GM12864 (cell line): ENCODE measurements at regions not wholly inside any gene's neighbourhood (a gene's known extent, or its start where the extent isn't known, plus 50 kb on each side); places are given as distances from the start of the nearest gene placed in this dataset.

ENCODE experiments used
- DNase-seq: peaks from one replicate; pipeline ENCODE4 v3.0.0-alpha.2; 2011; ENCODE audit warnings: low read depth
- H3K4me3 ChIP-seq: 2 replicates; pipeline ENCODE4 v1.5.1; 2011; ENCODE audit warnings: mild to moderate bottlenecking, low read depth, low read length, control low read depth
- TF ChIP-seq, protein P1 (sequence below): IDR thresholded peaks from 2 replicates; pipeline ENCODE4 v1.5.1; 2011; ENCODE audit warnings: low read depth, mild to moderate bottlenecking, moderate library complexity, low read length, control low read depth, inconsistent platforms; ENCODE audit errors: missing control alignments

GRCh38 chr10:83459124-83459523, 680.2 kb upstream of the GHITM start:
- no peak for DNase-seq
- H3K4me3 ChIP-seq, result no peak overlapping the region
- TF ChIP-seq, protein P1, sequence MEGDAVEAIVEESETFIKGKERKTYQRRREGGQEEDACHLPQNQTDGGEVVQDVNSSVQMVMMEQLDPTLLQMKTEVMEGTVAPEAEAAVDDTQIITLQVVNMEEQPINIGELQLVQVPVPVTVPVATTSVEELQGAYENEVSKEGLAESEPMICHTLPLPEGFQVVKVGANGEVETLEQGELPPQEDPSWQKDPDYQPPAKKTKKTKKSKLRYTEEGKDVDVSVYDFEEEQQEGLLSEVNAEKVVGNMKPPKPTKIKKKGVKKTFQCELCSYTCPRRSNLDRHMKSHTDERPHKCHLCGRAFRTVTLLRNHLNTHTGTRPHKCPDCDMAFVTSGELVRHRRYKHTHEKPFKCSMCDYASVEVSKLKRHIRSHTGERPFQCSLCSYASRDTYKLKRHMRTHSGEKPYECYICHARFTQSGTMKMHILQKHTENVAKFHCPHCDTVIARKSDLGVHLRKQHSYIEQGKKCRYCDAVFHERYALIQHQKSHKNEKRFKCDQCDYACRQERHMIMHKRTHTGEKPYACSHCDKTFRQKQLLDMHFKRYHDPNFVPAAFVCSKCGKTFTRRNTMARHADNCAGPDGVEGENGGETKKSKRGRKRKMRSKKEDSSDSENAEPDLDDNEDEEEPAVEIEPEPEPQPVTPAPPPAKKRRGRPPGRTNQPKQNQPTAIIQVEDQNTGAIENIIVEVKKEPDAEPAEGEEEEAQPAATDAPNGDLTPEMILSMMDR, result no peak

DNA sequence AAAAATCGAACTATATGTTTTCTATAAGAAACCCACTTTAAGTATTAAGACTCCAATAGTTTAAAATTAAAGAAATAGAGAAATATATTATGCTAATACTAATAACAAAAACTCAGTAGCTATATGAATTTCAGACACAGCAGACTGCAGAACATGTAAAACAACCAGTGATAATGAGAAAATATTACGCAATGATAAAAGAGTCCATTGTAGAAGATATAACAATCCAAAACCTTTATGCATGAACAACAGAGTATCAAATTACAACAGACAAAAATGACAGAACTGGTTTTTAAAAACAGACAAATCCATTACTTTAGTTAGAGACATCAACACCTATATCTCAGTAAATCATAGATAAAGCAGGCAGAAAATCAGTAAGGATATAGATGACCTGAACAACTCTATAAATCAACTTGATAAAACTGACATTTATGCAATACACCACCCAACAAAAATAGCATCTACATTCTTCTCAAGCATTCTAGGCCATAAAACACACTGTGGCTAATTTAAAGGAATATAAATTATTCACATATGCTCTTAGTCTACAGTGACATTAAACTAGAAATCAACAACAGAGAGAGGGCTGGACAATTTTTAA, 669.5 kb upstream of the GHITM start:
- H3K4me3 ChIP-seq, result no peak overlapping the region
- TF ChIP-seq, protein P1, result no peak
- DNase-seq, result no peak

DNA sequence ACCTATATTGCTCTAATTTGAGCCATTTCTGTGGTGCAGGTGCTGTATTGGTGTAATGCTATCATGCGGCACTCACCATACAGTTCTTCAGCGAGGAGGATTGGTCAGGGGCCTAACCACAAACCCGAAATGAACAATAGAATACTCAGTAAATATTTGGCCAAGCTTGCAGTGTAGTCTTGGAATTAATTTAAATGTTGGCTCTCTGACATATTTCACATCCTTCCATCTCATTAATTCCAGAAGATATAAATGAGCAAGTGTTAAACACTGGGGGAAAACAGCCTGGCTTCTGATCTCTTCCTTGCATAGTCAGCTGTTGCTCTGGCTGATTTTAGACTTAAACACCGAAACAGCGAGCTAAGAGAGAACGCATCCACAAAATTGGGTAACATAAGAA, 663.1 kb upstream of the GHITM start:
- H3K4me3 ChIP-seq, result no peak overlapping the region
- TF ChIP-seq, protein P1, result no peak
- no peak for DNase-seq

DNA sequence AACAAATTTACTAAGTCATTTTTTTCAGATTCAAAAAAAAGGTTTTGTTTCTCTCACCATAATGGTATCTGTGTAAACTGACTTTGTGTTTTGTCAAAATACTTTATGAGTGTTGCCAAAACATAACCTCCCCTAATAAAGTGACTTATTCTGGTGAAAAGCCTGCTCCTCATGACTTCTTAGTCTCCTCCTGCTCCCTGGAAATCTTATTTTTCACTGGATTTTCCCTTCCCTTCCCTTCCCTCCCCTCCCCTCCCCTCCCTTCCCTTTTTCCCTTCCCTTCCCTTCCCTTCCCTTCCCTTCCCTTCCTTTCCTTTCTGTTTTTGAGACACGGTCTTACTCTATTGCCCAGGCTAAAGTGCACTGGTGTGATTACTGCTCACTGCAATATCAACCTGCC, 650.1 kb upstream of the GHITM start:
- TF ChIP-seq, protein P1, result no peak

DNA sequence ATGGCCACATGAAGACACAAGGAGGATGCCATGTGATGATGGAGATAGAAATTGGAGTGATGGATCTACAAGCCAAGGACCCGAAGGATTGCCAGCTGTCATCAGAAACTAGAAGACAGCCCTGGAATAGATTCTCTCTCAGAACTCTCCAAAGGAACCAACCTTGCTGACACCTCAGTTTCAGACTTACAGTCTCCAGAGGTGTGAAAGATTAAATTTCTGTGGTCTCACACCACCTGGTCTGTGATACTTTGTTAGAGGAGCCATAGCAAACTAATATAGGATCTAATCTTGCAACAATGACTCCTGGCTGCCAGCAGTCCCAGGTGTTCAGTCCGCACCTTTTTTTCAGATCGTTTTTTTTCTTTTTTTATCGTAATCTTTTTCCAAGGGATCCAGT, 647.3 kb upstream of the GHITM start:
- TF ChIP-seq, protein P1, result no peak
- no peak for DNase-seq
- no peak overlapping the region for H3K4me3 ChIP-seq

More for the DNA sequence above, 650.1 kb upstream of the GHITM start:
- no peak overlapping the region for H3K4me3 ChIP-seq
- DNase-seq, result no peak

GRCh38 chr10:83512681-83513080, 626.6 kb upstream of the GHITM start:
- DNase-seq, result no peak
- no peak overlapping the region for H3K4me3 ChIP-seq
- TF ChIP-seq, protein P1, result no peak

GRCh38 chr10:83515001-83515400, 624.3 kb upstream of the GHITM start:
- TF ChIP-seq, protein P1, result no peak
- H3K4me3 ChIP-seq, result no peak overlapping the region
- no peak for DNase-seq
